ENCODE measurements at regions not wholly inside any gene's neighbourhood (a gene's known extent, or its start where the extent isn't known, plus 50 kb on each side); places are given as distances from the start of the nearest gene placed in this dataset.

- Histone ChIP-seq H3K36me3 (ENCODE audit: control insufficient read depth in 3 of 3, insufficient read depth in 2 of 3, low read depth in 1 of 3, low read length in 3 of 3) (no peaks in the 10 kb centered on the region), H3K27ac (ENCODE audit: low read depth in 1 of 3, low read length in 2 of 3) (no peak overlapping the region), H3K4me1 (ENCODE audit: control insufficient read depth in 3 of 3, insufficient read depth in 2 of 3, low read depth in 1 of 3, low read length in 2 of 3) (no peaks in the 10 kb centered on the region), H3K4me3 (ENCODE audit: low read depth in 1 of 3, low read length in 3 of 3) (no peak overlapping the region), H3K9me3 (ENCODE audit: control insufficient read depth in 2 of 2, insufficient read depth in 1 of 2, low read depth in 1 of 2, low read length in 1 of 2) (peaks cover 0 to 2% of the 10 kb centered on the region in 2 donors), H3K27me3 (ENCODE audit: control insufficient read depth in 3 of 3, insufficient read depth in 3 of 3, low read length in 3 of 3) (no peaks in the 10 kb centered on the region)
- no peak for DNase-seq
- FAIRE-seq, result no peak
- 67 to 89% (median 74%) methylated on average over 2 of the region's 2 CpGs for WGBS, 3 donors
These were observed 290.9 kb downstream of the LPIN1 start for GRCh38 chr2:12037301-12037700.

- no peak overlapping the region for H3K27ac ChIP-seq (ENCODE audit: low read depth in 1 of 3, low read length in 2 of 3)
- H3K4me1 ChIP-seq (ENCODE audit: control insufficient read depth in 3 of 3, insufficient read depth in 2 of 3, low read depth in 1 of 3, low read length in 2 of 3), result no peaks in the 10 kb centered on the region
- WGBS, 3 donors, result 95 to 98% (median 96%) methylated on average over 6 of the region's 6 CpGs
- H3K36me3 ChIP-seq (ENCODE audit: control insufficient read depth in 3 of 3, insufficient read depth in 2 of 3, low read depth in 1 of 3, low read length in 3 of 3), result no peaks in the 10 kb centered on the region
- H3K27me3 ChIP-seq (ENCODE audit: control insufficient read depth in 3 of 3, insufficient read depth in 3 of 3, low read length in 3 of 3), result no peaks in the 10 kb centered on the region
- FAIRE-seq (no peak), DNase-seq (no peak)
- H3K4me3 ChIP-seq (ENCODE audit: low read depth in 1 of 3, low read length in 3 of 3), result no peak overlapping the region
- peaks cover 0 to 2% of the 10 kb centered on the region in 2 donors for H3K9me3 ChIP-seq (ENCODE audit: control insufficient read depth in 2 of 2, insufficient read depth in 1 of 2, low read depth in 1 of 2, low read length in 1 of 2)
These were observed 294.8 kb downstream of the LPIN1 start for GRCh38 chr2:12041236-12041635.

GRCh38 chr2:12043131-12043530 lies 296.7 kb downstream of the LPIN1 start:
- 51 to 76% (median 73%) methylated on average over 2 of the region's 2 CpGs for WGBS, 3 donors
- FAIRE-seq (no peak), DNase-seq (no peak)

GRCh38 chr2:12044857-12045256 lies 298.4 kb downstream of the LPIN1 start:
- DNase-seq (no peak), FAIRE-seq (no peak)
- H3K4me3 ChIP-seq (ENCODE audit: low read depth in 1 of 3, low read length in 3 of 3), result no peak overlapping the region

More at GRCh38 chr2:12043131-12043530, 296.7 kb downstream of the LPIN1 start:
- H3K27me3 ChIP-seq (ENCODE audit: control insufficient read depth in 3 of 3, insufficient read depth in 3 of 3, low read length in 3 of 3), result no peaks in the 10 kb centered on the region
- H3K4me3 ChIP-seq (ENCODE audit: low read depth in 1 of 3, low read length in 3 of 3), result no peak overlapping the region
- no peak overlapping the region for H3K27ac ChIP-seq (ENCODE audit: low read depth in 1 of 3, low read length in 2 of 3)
- H3K9me3 ChIP-seq (ENCODE audit: control insufficient read depth in 2 of 2, insufficient read depth in 1 of 2, low read depth in 1 of 2, low read length in 1 of 2), result peaks cover 0 to 2% of the 10 kb centered on the region in 2 donors
- no peaks in the 10 kb centered on the region for H3K4me1 ChIP-seq (ENCODE audit: control insufficient read depth in 3 of 3, insufficient read depth in 2 of 3, low read depth in 1 of 3, low read length in 2 of 3)
- H3K36me3 ChIP-seq (ENCODE audit: control insufficient read depth in 3 of 3, insufficient read depth in 2 of 3, low read depth in 1 of 3, low read length in 3 of 3), result no peaks in the 10 kb centered on the region

GRCh38 chr2:12045864-12046291 lies 299.4 kb downstream of the LPIN1 start:
- no peaks in the 10 kb centered on the region for H3K36me3 ChIP-seq (ENCODE audit: control insufficient read depth in 3 of 3, insufficient read depth in 2 of 3, low read depth in 1 of 3, low read length in 3 of 3)
- H3K4me3 ChIP-seq (ENCODE audit: low read depth in 1 of 3, low read length in 3 of 3), result no peak overlapping the region
- no peaks in the 10 kb centered on the region for H3K9me3 ChIP-seq (ENCODE audit: control insufficient read depth in 2 of 2, insufficient read depth in 1 of 2, low read depth in 1 of 2, low read length in 1 of 2)
- FAIRE-seq, result no peak
- WGBS, 3 donors, result 68 to 81% (median 70%) methylated on average over 9 of the region's 9 CpGs
- no peaks in the 10 kb centered on the region for H3K4me1 ChIP-seq (ENCODE audit: control insufficient read depth in 3 of 3, insufficient read depth in 2 of 3, low read depth in 1 of 3, low read length in 2 of 3)
- H3K27ac ChIP-seq (ENCODE audit: low read depth in 1 of 3, low read length in 2 of 3), result no peak overlapping the region
- no peak for DNase-seq
- H3K27me3 ChIP-seq (ENCODE audit: control insufficient read depth in 3 of 3, insufficient read depth in 3 of 3, low read length in 3 of 3), result no peaks in the 10 kb centered on the region

More at GRCh38 chr2:12044857-12045256, 298.4 kb downstream of the LPIN1 start:
- Histone ChIP-seq H3K27ac (ENCODE audit: low read depth in 1 of 3, low read length in 2 of 3) (no peak overlapping the region), H3K9me3 (ENCODE audit: control insufficient read depth in 2 of 2, insufficient read depth in 1 of 2, low read depth in 1 of 2, low read length in 1 of 2) (peaks cover 0 to 2% of the 10 kb centered on the region in 2 donors), H3K27me3 (ENCODE audit: control insufficient read depth in 3 of 3, insufficient read depth in 3 of 3, low read length in 3 of 3) (no peaks in the 10 kb centered on the region), H3K36me3 (ENCODE audit: control insufficient read depth in 3 of 3, insufficient read depth in 2 of 3, low read depth in 1 of 3, low read length in 3 of 3) (no peaks in the 10 kb centered on the region), H3K4me1 (ENCODE audit: control insufficient read depth in 3 of 3, insufficient read depth in 2 of 3, low read depth in 1 of 3, low read length in 2 of 3) (no peaks in the 10 kb centered on the region)
- 59 to 77% (median 71%) methylated on average over 8 of the region's 8 CpGs for WGBS, 3 donors

- no peaks in the 10 kb centered on the region for H3K9me3 ChIP-seq (ENCODE audit: control insufficient read depth in 2 of 2, insufficient read depth in 1 of 2, low read depth in 1 of 2, low read length in 1 of 2)
- no peak overlapping the region for H3K4me3 ChIP-seq (ENCODE audit: low read depth in 1 of 3, low read length in 3 of 3)
- no peak overlapping the region for H3K27ac ChIP-seq (ENCODE audit: low read depth in 1 of 3, low read length in 2 of 3)
- FAIRE-seq, result no peak
- DNase-seq, result no peak
- no peaks in the 10 kb centered on the region for H3K36me3 ChIP-seq (ENCODE audit: control insufficient read depth in 3 of 3, insufficient read depth in 2 of 3, low read depth in 1 of 3, low read length in 3 of 3)
- H3K27me3 ChIP-seq (ENCODE audit: control insufficient read depth in 3 of 3, insufficient read depth in 3 of 3, low read length in 3 of 3), result no peaks in the 10 kb centered on the region
- H3K4me1 ChIP-seq (ENCODE audit: control insufficient read depth in 3 of 3, insufficient read depth in 2 of 3, low read depth in 1 of 3, low read length in 2 of 3), result no peaks in the 10 kb centered on the region
- WGBS, 3 donors, result 73 to 85% (median 75%) methylated on average over 4 of the region's 4 CpGs
These were observed 300.2 kb downstream of the LPIN1 start for GRCh38 chr2:12046641-12047040.

GRCh38 chr2:12047761-12048160 lies 301.3 kb downstream of the LPIN1 start:
- H3K27ac ChIP-seq (ENCODE audit: low read depth in 1 of 3, low read length in 2 of 3), result no peak overlapping the region
- no peak for FAIRE-seq
- no peaks in the 10 kb centered on the region for H3K36me3 ChIP-seq (ENCODE audit: control insufficient read depth in 3 of 3, insufficient read depth in 2 of 3, low read depth in 1 of 3, low read length in 3 of 3)
- H3K4me1 ChIP-seq (ENCODE audit: control insufficient read depth in 3 of 3, insufficient read depth in 2 of 3, low read depth in 1 of 3, low read length in 2 of 3), result no peaks in the 10 kb centered on the region
- no peaks in the 10 kb centered on the region for H3K27me3 ChIP-seq (ENCODE audit: control insufficient read depth in 3 of 3, insufficient read depth in 3 of 3, low read length in 3 of 3)
- no peak for DNase-seq
- no peak overlapping the region for H3K4me3 ChIP-seq (ENCODE audit: low read depth in 1 of 3, low read length in 3 of 3)
- no peaks in the 10 kb centered on the region for H3K9me3 ChIP-seq (ENCODE audit: control insufficient read depth in 2 of 2, insufficient read depth in 1 of 2, low read depth in 1 of 2, low read length in 1 of 2)

GRCh38 chr2:12048550-12048949 lies 302.1 kb downstream of the LPIN1 start:
- Histone ChIP-seq H3K27me3 (ENCODE audit: control insufficient read depth in 3 of 3, insufficient read depth in 3 of 3, low read length in 3 of 3) (no peaks in the 10 kb centered on the region), H3K4me1 (ENCODE audit: control insufficient read depth in 3 of 3, insufficient read depth in 2 of 3, low read depth in 1 of 3, low read length in 2 of 3) (no peaks in the 10 kb centered on the region), H3K27ac (ENCODE audit: low read depth in 1 of 3, low read length in 2 of 3) (no peak overlapping the region), H3K36me3 (ENCODE audit: control insufficient read depth in 3 of 3, insufficient read depth in 2 of 3, low read depth in 1 of 3, low read length in 3 of 3) (no peaks in the 10 kb centered on the region), H3K4me3 (ENCODE audit: low read depth in 1 of 3, low read length in 3 of 3) (no peak overlapping the region), H3K9me3 (ENCODE audit: control insufficient read depth in 2 of 2, insufficient read depth in 1 of 2, low read depth in 1 of 2, low read length in 1 of 2) (no peaks in the 10 kb centered on the region)
- FAIRE-seq (no peak), DNase-seq (no peak)
- WGBS, 3 donors, result 40 to 69% (median 59%) methylated on average over 4 of the region's 4 CpGs

GRCh38 chr2:12050396-12050795 lies 304.0 kb downstream of the LPIN1 start:
- Histone ChIP-seq H3K36me3 (ENCODE audit: control insufficient read depth in 3 of 3, insufficient read depth in 2 of 3, low read depth in 1 of 3, low read length in 3 of 3) (no peaks in the 10 kb centered on the region), H3K27me3 (ENCODE audit: control insufficient read depth in 3 of 3, insufficient read depth in 3 of 3, low read length in 3 of 3) (no peaks in the 10 kb centered on the region), H3K27ac (ENCODE audit: low read depth in 1 of 3, low read length in 2 of 3) (no peak overlapping the region), H3K4me1 (ENCODE audit: control insufficient read depth in 3 of 3, insufficient read depth in 2 of 3, low read depth in 1 of 3, low read length in 2 of 3) (no peaks in the 10 kb centered on the region), H3K9me3 (ENCODE audit: control insufficient read depth in 2 of 2, insufficient read depth in 1 of 2, low read depth in 1 of 2, low read length in 1 of 2) (no peaks in the 10 kb centered on the region), H3K4me3 (ENCODE audit: low read depth in 1 of 3, low read length in 3 of 3) (no peak overlapping the region)
- no peak for FAIRE-seq
- peak in 1 of 2 donors; percentile 9 for DNase-seq
- 47 to 58% (median 56%) methylated on average over 6 of the region's 6 CpGs for WGBS, 3 donors
